ENCODE measurements at regions not wholly inside any gene's neighbourhood (a gene's known extent, or its start where the extent isn't known, plus 50 kb on each side); places are given as distances from the start of the nearest gene placed in this dataset.

GRCh38 chr6:99092461-99092860 lies 144.7 kb upstream of the FBXL4 start:
- H3K4me1 ChIP-seq (ENCODE audit: control insufficient read depth, extremely low read depth, insufficient read depth, low read length), result no peaks in the 10 kb centered on the region
- no peak for DNase-seq (ENCODE audit: low read depth in 2 of 2)
- H3K4me2 ChIP-seq (ENCODE audit: extremely low read depth, insufficient read depth, low read length), result no peak overlapping the region

GRCh38 chr6:99091985-99092384 lies 144.2 kb upstream of the FBXL4 start:
- Histone ChIP-seq H3K4me2 (ENCODE audit: extremely low read depth, insufficient read depth, low read length) (no peak overlapping the region), H3K4me3 (replicated peaks in 1 of 4; ENCODE audit: control extremely low read depth in 1 of 4, insufficient read depth in 1 of 4, low read depth in 3 of 4, low read length in 4 of 4) (no peak overlapping the region), H3K36me3 (ENCODE audit: control insufficient read depth, insufficient read depth, low read length) (no peaks in the 10 kb centered on the region), H3K9me3 (ENCODE audit: control insufficient read depth, insufficient read depth, low read depth, low read length) (no peaks in the 10 kb centered on the region), H3K79me2 (ENCODE audit: control insufficient read depth, insufficient read depth, low read length) (no peaks in the 10 kb centered on the region), H3K27ac (ENCODE audit: insufficient read depth, low read length) (no peak overlapping the region), H3K4me1 (ENCODE audit: control insufficient read depth, extremely low read depth, insufficient read depth, low read length) (no peaks in the 10 kb centered on the region), H3K27me3 (ENCODE audit: control insufficient read depth, insufficient read depth, low read length) (no peaks in the 10 kb centered on the region), H4K20me1 (ENCODE audit: control insufficient read depth, extremely low read depth, insufficient read depth, low read length) (no peaks in the 10 kb centered on the region), H2AFZ (ENCODE audit: low read length) (no peak overlapping the region), H3K9ac (ENCODE audit: insufficient read depth, low read length) (no peak overlapping the region)
- TF ChIP-seq EZH2 (IDR thresholded peaks at IDR 0.05; ENCODE audit: low read length, missing control alignments) (no peak), CTCF (conservative IDR thresholded peaks at IDR 0.05 in 1 of 2, IDR thresholded peaks at IDR 0.05 in 1 of 2; ENCODE audit: low read depth in 1 of 2, low read length in 2 of 2) (no peak)
- no peak for DNase-seq (ENCODE audit: low read depth in 2 of 2)

More at GRCh38 chr6:99092461-99092860, 144.7 kb upstream of the FBXL4 start:
- H3K27me3 ChIP-seq (ENCODE audit: control insufficient read depth, insufficient read depth, low read length), result no peaks in the 10 kb centered on the region
- no peak overlapping the region for H3K4me3 ChIP-seq (replicated peaks in 1 of 4; ENCODE audit: control extremely low read depth in 1 of 4, insufficient read depth in 1 of 4, low read depth in 3 of 4, low read length in 4 of 4)
- no peaks in the 10 kb centered on the region for H3K9me3 ChIP-seq (ENCODE audit: control insufficient read depth, insufficient read depth, low read depth, low read length)
- TF ChIP-seq EZH2 (IDR thresholded peaks at IDR 0.05; ENCODE audit: low read length, missing control alignments), result no peak
- TF ChIP-seq CTCF (conservative IDR thresholded peaks at IDR 0.05 in 1 of 2, IDR thresholded peaks at IDR 0.05 in 1 of 2; ENCODE audit: low read depth in 1 of 2, low read length in 2 of 2), result no peak
- H3K9ac ChIP-seq (ENCODE audit: insufficient read depth, low read length), result no peak overlapping the region
- no peaks in the 10 kb centered on the region for H3K36me3 ChIP-seq (ENCODE audit: control insufficient read depth, insufficient read depth, low read length)
- no peaks in the 10 kb centered on the region for H3K79me2 ChIP-seq (ENCODE audit: control insufficient read depth, insufficient read depth, low read length)
- H4K20me1 ChIP-seq (ENCODE audit: control insufficient read depth, extremely low read depth, insufficient read depth, low read length), result no peaks in the 10 kb centered on the region
- H2AFZ ChIP-seq (ENCODE audit: low read length), result no peak overlapping the region
- no peak overlapping the region for H3K27ac ChIP-seq (ENCODE audit: insufficient read depth, low read length)

- Histone ChIP-seq H3K4me2 (ENCODE audit: extremely low read depth, insufficient read depth, low read length) (no peak overlapping the region), H3K27me3 (ENCODE audit: control insufficient read depth, insufficient read depth, low read length) (no peaks in the 10 kb centered on the region), H4K20me1 (ENCODE audit: control insufficient read depth, extremely low read depth, insufficient read depth, low read length) (no peaks in the 10 kb centered on the region), H3K27ac (ENCODE audit: insufficient read depth, low read length) (no peak overlapping the region), H3K4me1 (ENCODE audit: control insufficient read depth, extremely low read depth, insufficient read depth, low read length) (no peaks in the 10 kb centered on the region), H3K9me3 (ENCODE audit: control insufficient read depth, insufficient read depth, low read depth, low read length) (no peaks in the 10 kb centered on the region), H3K79me2 (ENCODE audit: control insufficient read depth, insufficient read depth, low read length) (no peaks in the 10 kb centered on the region), H3K4me3 (replicated peaks in 1 of 4; ENCODE audit: control extremely low read depth in 1 of 4, insufficient read depth in 1 of 4, low read depth in 3 of 4, low read length in 4 of 4) (no peak overlapping the region), H3K36me3 (ENCODE audit: control insufficient read depth, insufficient read depth, low read length) (no peaks in the 10 kb centered on the region), H2AFZ (ENCODE audit: low read length) (no peak overlapping the region), H3K9ac (ENCODE audit: insufficient read depth, low read length) (no peak overlapping the region)
- no peak for DNase-seq (ENCODE audit: low read depth in 2 of 2)
- TF ChIP-seq CTCF (conservative IDR thresholded peaks at IDR 0.05 in 1 of 2, IDR thresholded peaks at IDR 0.05 in 1 of 2; ENCODE audit: low read depth in 1 of 2, low read length in 2 of 2), result no peak
- TF ChIP-seq EZH2 (IDR thresholded peaks at IDR 0.05; ENCODE audit: low read length, missing control alignments), result no peak
These were observed 132.4 kb upstream of the FBXL4 start for GRCh38 chr6:99080191-99080590.
